HG02642 (cell line): ENCODE measurements at regions not wholly inside any gene's neighbourhood (a gene's known extent, or its start where the extent isn't known, plus 50 kb on each side); places are given as distances from the start of the nearest gene placed in this dataset.

Experiments
- ATAC-seq: cut with Tn5 transposase; IDR thresholded peaks from one replicate; pipeline ENCODE4 v1.9.1; 2021; ENCODE audit warnings: mild to moderate bottlenecking; ENCODE audit not compliant: unreplicated experiment, poor library complexity

- ATAC-seq = no peak
Observed at GRCh38 chr2:106704798-106705197, 181.2 kb downstream of the ST6GAL2 start.

GRCh38 chr2:106705877-106706276 lies 180.1 kb downstream of the ST6GAL2 start:
- ATAC-seq = no peak

GRCh38 chr2:106706283-106706682 lies 179.7 kb downstream of the ST6GAL2 start:
- ATAC-seq = no peak

- ATAC-seq = no peak
Observed at GRCh38 chr2:106708209-106708608, 177.8 kb downstream of the ST6GAL2 start.

- no peak for ATAC-seq
Observed at GRCh38 chr2:106709229-106709628, 176.7 kb downstream of the ST6GAL2 start.

- ATAC-seq = no peak
Observed at GRCh38 chr2:106719222-106719621, 166.7 kb downstream of the ST6GAL2 start.

- ATAC-seq = no peak
Observed at GRCh38 chr2:106720026-106720425, 165.9 kb downstream of the ST6GAL2 start.

GRCh38 chr2:106724301-106724794 lies 161.6 kb downstream of the ST6GAL2 start:
- no peak for ATAC-seq

- no peak for ATAC-seq
Observed at GRCh38 chr2:106734165-106734564, 151.8 kb downstream of the ST6GAL2 start.

GRCh38 chr2:106735807-106736206 lies 150.2 kb downstream of the ST6GAL2 start:
- no peak for ATAC-seq

- no peak for ATAC-seq
Observed at GRCh38 chr2:106736221-106736620, 149.7 kb downstream of the ST6GAL2 start.

GRCh38 chr2:106745468-106745867 lies 140.5 kb downstream of the ST6GAL2 start:
- ATAC-seq = no peak

- no peak for ATAC-seq
Observed at GRCh38 chr2:106749823-106750222, 136.1 kb downstream of the ST6GAL2 start.
